Brain microvascular endothelial cell (primary cell): ENCODE measurements at regions not wholly inside any gene's neighbourhood (a gene's known extent, or its start where the extent isn't known, plus 50 kb on each side); places are given as distances from the start of the nearest gene placed in this dataset.

ENCODE experiments used
- DNase-seq: peaks from one replicate; pipeline ENCODE4 v3.0.0-alpha.2; 2020
- H3K27ac ChIP-seq: fragments of 250-450 bp; sonication (Bioruptor Pico); 2 replicates; pipeline ENCODE4 v1.5.1; 2020; ENCODE audit warnings: mild to moderate bottlenecking, moderate library complexity
- H3K27me3 ChIP-seq: fragments of 250-450 bp; sonication (Bioruptor Pico); replicated peaks from 2 replicates; pipeline ENCODE4 v1.5.1; 2020; ENCODE audit warnings: mild to moderate bottlenecking
- H3K36me3 ChIP-seq: fragments of 250-450 bp; sonication (Bioruptor Pico); replicated peaks from 2 replicates; pipeline ENCODE4 v1.5.1; 2020; ENCODE audit warnings: mild to moderate bottlenecking
- H3K4me3 ChIP-seq: 2 replicates; pipeline ENCODE4 v1.5.1; 2011; ENCODE audit warnings: low read depth, mild to moderate bottlenecking, control low read depth, low read length, moderate library complexity
- in situ Hi-C: cut with HindIII; loops from 2 replicates; pipeline ENCODE4 v1.10.0; 2017; ENCODE audit warnings: low sequenced_read_pairs, low pct_ligation_motif_present
- TF ChIP-seq, protein P1 (sequence below): IDR thresholded peaks from 2 replicates; pipeline ENCODE4 v1.5.1; 2011; ENCODE audit warnings: low read depth, mild to moderate bottlenecking, moderate library complexity, low read length, control low read depth, inconsistent platforms; ENCODE audit errors: missing control alignments

DNA sequence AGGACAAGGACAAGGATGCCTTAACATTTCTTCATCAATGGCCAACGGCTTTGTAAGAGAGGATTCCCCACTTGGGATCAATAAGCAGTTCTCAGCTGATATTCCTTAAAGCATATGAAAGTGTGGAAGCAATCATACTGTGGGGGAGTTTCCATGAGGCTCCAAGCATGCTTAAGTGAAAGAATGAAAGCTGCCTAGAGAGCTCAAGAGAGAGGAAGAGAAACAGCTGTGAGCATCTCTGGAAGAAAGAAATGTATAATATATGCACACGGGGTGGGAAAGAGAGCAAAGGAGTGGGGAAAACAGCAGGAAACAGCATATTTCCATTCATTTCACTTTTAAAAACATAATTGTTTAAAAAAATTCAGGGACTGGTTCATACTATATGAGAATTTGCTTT is 94.7 kb upstream of the WARS2 start:
- no peaks in the 10 kb centered on the region for H3K27me3 ChIP-seq
- DNase-seq, result no peak
- TF ChIP-seq, protein P1, sequence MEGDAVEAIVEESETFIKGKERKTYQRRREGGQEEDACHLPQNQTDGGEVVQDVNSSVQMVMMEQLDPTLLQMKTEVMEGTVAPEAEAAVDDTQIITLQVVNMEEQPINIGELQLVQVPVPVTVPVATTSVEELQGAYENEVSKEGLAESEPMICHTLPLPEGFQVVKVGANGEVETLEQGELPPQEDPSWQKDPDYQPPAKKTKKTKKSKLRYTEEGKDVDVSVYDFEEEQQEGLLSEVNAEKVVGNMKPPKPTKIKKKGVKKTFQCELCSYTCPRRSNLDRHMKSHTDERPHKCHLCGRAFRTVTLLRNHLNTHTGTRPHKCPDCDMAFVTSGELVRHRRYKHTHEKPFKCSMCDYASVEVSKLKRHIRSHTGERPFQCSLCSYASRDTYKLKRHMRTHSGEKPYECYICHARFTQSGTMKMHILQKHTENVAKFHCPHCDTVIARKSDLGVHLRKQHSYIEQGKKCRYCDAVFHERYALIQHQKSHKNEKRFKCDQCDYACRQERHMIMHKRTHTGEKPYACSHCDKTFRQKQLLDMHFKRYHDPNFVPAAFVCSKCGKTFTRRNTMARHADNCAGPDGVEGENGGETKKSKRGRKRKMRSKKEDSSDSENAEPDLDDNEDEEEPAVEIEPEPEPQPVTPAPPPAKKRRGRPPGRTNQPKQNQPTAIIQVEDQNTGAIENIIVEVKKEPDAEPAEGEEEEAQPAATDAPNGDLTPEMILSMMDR, result no peak
- no peaks in the 10 kb centered on the region for H3K36me3 ChIP-seq
- no peak overlapping the region for H3K4me3 ChIP-seq
- in situ Hi-C loops, result no loop called here
- H3K27ac ChIP-seq, result no peak overlapping the region

DNA sequence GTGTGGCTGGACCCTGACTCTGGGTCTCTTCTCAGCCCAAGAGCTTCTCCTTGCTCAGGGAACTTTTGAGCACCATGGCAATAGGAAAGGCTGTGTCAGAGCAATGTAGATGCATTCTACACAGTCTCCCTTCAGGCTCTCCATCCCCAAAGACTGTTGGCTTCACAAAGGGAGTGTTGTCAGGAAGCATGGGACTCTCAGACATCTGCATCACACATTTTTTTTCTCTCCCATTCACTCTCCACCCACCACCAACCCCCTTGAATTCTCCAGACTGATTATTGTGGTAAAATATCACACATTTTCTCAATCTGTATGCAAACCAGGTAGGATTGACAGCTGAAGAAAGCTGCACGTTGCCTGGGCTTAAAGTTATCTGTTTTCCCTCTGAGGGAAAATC is 105.4 kb upstream of the WARS2 start:
- TF ChIP-seq, protein P1, result no peak
- DNase-seq, result no peak
- in situ Hi-C loops, result no loop called here
- H3K27me3 ChIP-seq, result no peaks in the 10 kb centered on the region
- H3K36me3 ChIP-seq, result no peaks in the 10 kb centered on the region
- H3K27ac ChIP-seq, result no peak overlapping the region
- H3K4me3 ChIP-seq, result no peak overlapping the region

DNA sequence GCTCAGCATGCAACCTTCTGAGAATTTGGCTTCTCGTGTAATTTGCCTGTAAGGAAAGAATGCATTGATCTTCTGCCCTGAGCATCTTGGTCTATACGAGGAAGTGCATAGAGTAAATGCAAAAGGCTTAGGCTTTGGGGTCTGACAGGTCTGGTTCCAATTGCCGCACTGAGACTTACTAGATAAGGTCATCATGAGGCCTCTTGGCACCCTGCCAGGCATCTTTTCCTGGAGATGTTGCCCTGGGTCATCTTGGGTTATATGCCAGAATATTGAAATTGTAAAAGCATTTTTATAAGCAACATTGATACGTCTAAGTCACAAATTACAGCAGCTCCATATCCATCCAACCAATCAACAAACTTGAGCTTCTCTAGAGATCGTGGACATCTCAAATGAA is 108.8 kb upstream of the WARS2 start:
- TF ChIP-seq, protein P1, result no peak
- in situ Hi-C loops, result no loop called here
- H3K27me3 ChIP-seq, result no peaks in the 10 kb centered on the region

DNA sequence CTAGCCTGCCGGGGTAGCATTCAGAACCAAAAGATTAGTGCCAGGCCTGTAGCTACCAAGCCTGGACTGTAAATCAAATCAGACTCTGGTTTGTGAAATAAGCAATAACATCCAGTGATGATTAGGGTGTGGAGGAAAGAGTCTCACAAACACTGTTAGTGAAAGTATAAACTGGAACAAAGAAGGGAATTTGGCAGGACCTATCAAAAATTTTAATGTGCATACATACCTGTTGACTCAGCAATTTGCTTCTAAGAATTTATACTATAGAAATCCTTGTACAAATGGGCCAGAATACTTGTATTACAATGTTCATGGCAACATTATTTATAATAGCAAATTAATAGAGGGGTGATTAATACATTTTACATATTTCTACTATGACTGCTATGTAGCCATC is 109.8 kb upstream of the WARS2 start:
- Histone ChIP-seq H3K27me3 (no peaks in the 10 kb centered on the region), H3K27ac (no peak overlapping the region), H3K36me3 (no peaks in the 10 kb centered on the region), H3K4me3 (no peak overlapping the region)
- TF ChIP-seq, protein P1, result no peak
- in situ Hi-C loops, result no loop called here
- no peak for DNase-seq

More for the DNA sequence above, 108.8 kb upstream of the WARS2 start:
- Histone ChIP-seq H3K27ac (no peak overlapping the region), H3K36me3 (no peaks in the 10 kb centered on the region), H3K4me3 (no peak overlapping the region)
- no peak for DNase-seq

DNA sequence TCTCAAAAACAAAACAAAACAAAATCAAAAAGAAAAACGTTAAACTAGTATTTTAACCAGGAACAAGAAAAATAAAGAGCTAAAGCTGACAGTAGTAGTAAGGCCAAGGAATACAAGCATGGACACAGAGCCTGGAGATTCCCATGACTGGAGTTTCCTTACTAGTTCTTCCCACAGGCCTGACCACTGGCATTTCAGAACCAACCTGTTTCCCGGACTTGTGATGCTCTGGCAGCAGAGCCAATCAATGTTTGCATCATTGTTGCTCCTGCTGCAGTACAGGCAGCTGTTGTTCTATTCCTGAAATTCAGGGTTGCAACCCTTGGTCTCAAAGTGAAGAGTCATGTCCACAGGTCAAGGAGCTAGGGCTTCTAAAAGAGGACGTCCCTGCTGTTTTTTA is 111.3 kb upstream of the WARS2 start:
- Histone ChIP-seq H3K4me3 (no peak overlapping the region), H3K27me3 (no peaks in the 10 kb centered on the region), H3K27ac (no peak overlapping the region), H3K36me3 (no peaks in the 10 kb centered on the region)
- in situ Hi-C loops, result no loop called here
- DNase-seq, result no peak
- TF ChIP-seq, protein P1, result no peak

DNA sequence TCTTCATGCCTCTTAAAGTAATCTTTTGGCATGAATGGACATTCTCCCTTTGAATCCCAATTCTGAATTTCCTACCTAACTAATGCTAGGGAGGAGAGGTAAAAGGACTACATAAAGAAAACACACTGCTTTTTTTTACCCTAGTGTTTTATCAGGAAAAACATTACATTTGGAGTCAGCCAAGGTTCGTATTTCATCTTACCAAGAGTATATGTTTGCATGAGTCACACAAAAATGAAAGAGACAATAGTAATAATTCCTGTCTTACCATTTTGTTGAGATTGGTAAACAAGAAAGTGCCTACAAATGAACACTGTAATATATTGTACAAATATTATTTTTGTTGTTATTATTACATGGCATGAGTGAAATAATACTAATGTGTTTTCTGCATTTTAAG is 112.9 kb upstream of the WARS2 start:
- in situ Hi-C loops, result no loop called here
- DNase-seq, result no peak
- Histone ChIP-seq H3K27ac (no peak overlapping the region), H3K27me3 (no peaks in the 10 kb centered on the region), H3K36me3 (no peaks in the 10 kb centered on the region), H3K4me3 (no peak overlapping the region)
- TF ChIP-seq, protein P1, result no peak
